ENCODE measurements at regions not wholly inside any gene's neighbourhood (a gene's known extent, or its start where the extent isn't known, plus 50 kb on each side); places are given as distances from the start of the nearest gene placed in this dataset.

DNA sequence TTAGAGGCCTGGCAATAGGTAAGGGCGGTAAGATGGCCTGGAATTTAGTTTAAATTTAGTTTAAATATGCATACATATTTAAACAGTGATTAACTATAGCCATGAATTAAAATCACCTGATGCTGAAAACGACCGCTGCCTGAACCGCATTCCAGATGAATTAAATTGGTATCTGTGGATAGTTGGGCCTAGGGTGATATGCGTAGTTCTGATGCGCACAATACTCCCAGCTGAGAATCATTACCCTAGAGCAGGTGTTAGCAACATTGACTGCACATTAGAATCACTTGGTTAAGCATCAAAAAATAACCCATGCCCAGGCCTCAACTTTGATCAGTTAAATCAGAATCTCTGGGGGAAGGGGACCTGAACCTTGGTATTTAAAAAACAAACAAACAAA is 432.4 kb downstream of the GBA3 start:
- no peaks in the 10 kb centered on the region for H3K36me3 ChIP-seq (replicated peaks in 1 of 2; ENCODE audit: control extremely low read depth in 1 of 2, control insufficient read depth in 1 of 2, extremely low read depth in 1 of 2, insufficient read depth in 2 of 2, low read length in 1 of 2)
- no peaks in the 10 kb centered on the region for H3K27me3 ChIP-seq (replicated peaks in 1 of 4; ENCODE audit: control extremely low read depth in 1 of 4, control insufficient read depth in 3 of 4, insufficient read depth in 4 of 4, low read length in 3 of 4)
- H3K4me3 ChIP-seq (ENCODE audit: control extremely low read depth in 1 of 5, extremely low read depth in 1 of 5, insufficient read depth in 1 of 5, low read depth in 2 of 5, low read length in 4 of 5) = no peak overlapping the region
- DNase-seq = no peak
- Mint-ChIP-seq H3K4me3 (no peak overlapping the region), H3K27ac (no peak overlapping the region), H3K27me3 (no peaks in the 10 kb centered on the region), H3K4me1 (no peaks in the 10 kb centered on the region), H3K9me3 (ENCODE audit: insufficient read depth) (peaks cover 4% of the 10 kb centered on the region)
- TF ChIP-seq, protein P1, sequence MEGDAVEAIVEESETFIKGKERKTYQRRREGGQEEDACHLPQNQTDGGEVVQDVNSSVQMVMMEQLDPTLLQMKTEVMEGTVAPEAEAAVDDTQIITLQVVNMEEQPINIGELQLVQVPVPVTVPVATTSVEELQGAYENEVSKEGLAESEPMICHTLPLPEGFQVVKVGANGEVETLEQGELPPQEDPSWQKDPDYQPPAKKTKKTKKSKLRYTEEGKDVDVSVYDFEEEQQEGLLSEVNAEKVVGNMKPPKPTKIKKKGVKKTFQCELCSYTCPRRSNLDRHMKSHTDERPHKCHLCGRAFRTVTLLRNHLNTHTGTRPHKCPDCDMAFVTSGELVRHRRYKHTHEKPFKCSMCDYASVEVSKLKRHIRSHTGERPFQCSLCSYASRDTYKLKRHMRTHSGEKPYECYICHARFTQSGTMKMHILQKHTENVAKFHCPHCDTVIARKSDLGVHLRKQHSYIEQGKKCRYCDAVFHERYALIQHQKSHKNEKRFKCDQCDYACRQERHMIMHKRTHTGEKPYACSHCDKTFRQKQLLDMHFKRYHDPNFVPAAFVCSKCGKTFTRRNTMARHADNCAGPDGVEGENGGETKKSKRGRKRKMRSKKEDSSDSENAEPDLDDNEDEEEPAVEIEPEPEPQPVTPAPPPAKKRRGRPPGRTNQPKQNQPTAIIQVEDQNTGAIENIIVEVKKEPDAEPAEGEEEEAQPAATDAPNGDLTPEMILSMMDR (IDR thresholded peaks at IDR 0.05) = no peak
- no peak for TF ChIP-seq EZH2 (IDR thresholded peaks at IDR 0.05; ENCODE audit: borderline replicate concordance, insufficient read depth, low read depth, low read length, poor library complexity, severe bottlenecking)
- no peak overlapping the region for H3K4me2 ChIP-seq (replicated peaks; ENCODE audit: low read depth, low read length, poor library complexity, severe bottlenecking)
- ChIA-PET POLR2A (no interaction called here), CTCF (no interaction called here)
- H3K9ac ChIP-seq (ENCODE audit: low read length) = no peak overlapping the region
- ATAC-seq (ENCODE audit: low read depth) = no peak
- no peaks in the 10 kb centered on the region for H3K79me2 ChIP-seq (ENCODE audit: control insufficient read depth, insufficient read depth, low read length)
- H3K4me1 ChIP-seq (ENCODE audit: control insufficient read depth in 2 of 2, insufficient read depth in 2 of 2, low read length in 2 of 2) = no peaks in the 10 kb centered on the region
- no peaks in the 10 kb centered on the region for H4K20me1 ChIP-seq (ENCODE audit: control insufficient read depth, insufficient read depth, low read length, poor library complexity, severe bottlenecking)
- no peak overlapping the region for H3K27ac ChIP-seq (ENCODE audit: low read length in 2 of 2)
- no peak overlapping the region for H2AFZ ChIP-seq (ENCODE audit: insufficient read depth, low read depth, low read length, poor library complexity, severe bottlenecking)
- intact Hi-C loops (cut with micrococcal nuclease) = no loop called here
- no CpG with 5 or more reads among the region's 6 CpGs for WGBS (ENCODE audit: insufficient coverage)
- no peaks in the 10 kb centered on the region for H3K9me3 ChIP-seq (ENCODE audit: control extremely low read depth in 1 of 3, control insufficient read depth in 2 of 3, insufficient read depth in 1 of 3, low read length in 2 of 3)

DNA sequence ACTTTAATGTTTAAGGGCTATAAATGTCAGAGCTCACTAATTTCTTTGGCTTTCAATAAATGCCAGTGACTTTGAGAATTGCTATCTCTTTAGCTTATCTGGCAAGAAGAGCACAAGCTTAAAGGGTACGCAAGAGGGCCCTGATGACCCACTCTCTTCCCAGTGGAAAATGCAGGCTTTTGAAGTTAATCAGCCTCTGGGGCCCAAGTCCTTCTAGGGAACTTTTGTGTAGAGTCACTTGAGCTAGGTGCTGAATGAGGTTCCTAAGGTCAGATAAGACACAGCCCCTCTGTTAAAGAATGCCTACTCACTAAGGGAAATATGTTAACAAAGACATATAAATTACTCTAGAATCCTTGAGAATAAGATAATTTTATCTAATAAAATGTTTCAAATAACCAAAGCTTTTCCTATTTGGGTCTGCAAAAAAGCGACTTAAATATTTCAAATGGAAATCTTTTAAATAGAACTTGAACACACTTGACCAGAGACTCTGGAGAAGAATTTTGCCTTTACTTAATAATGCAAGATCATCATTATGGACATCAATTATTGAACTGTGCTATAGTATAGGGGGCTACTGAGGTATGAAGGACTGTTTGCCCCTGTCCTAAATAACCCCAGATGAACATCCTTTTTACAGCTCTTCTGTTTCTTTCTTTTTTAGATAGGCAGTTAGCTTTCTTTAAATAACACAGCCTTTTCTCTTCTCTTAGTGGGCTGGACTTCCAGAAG is 430.1 kb downstream of the GBA3 start:
- intact Hi-C loops (cut with micrococcal nuclease) = no loop called here
- H3K4me1 ChIP-seq (ENCODE audit: control insufficient read depth in 2 of 2, insufficient read depth in 2 of 2, low read length in 2 of 2) = no peaks in the 10 kb centered on the region
- CTCF ChIA-PET = no interaction called here
- Mint-ChIP-seq H3K4me1 (no peaks in the 10 kb centered on the region), H3K27ac (no peak overlapping the region), H3K27me3 (no peaks in the 10 kb centered on the region), H3K4me3 (no peak overlapping the region), H3K9me3 (ENCODE audit: insufficient read depth) (peaks cover 4% of the 10 kb centered on the region)
- H3K27ac ChIP-seq (ENCODE audit: low read length in 2 of 2) = no peak overlapping the region
- no peaks in the 10 kb centered on the region for H3K36me3 ChIP-seq (replicated peaks in 1 of 2; ENCODE audit: control extremely low read depth in 1 of 2, control insufficient read depth in 1 of 2, extremely low read depth in 1 of 2, insufficient read depth in 2 of 2, low read length in 1 of 2)
- H2AFZ ChIP-seq (ENCODE audit: insufficient read depth, low read depth, low read length, poor library complexity, severe bottlenecking) = no peak overlapping the region
- WGBS (ENCODE audit: insufficient coverage) = no CpG with 5 or more reads among the region's 2 CpGs
- ATAC-seq (ENCODE audit: low read depth) = no peak
- no peak overlapping the region for H3K4me3 ChIP-seq (ENCODE audit: control extremely low read depth in 1 of 5, extremely low read depth in 1 of 5, insufficient read depth in 1 of 5, low read depth in 2 of 5, low read length in 4 of 5)
- H3K4me2 ChIP-seq (replicated peaks; ENCODE audit: low read depth, low read length, poor library complexity, severe bottlenecking) = no peak overlapping the region
- H3K79me2 ChIP-seq (ENCODE audit: control insufficient read depth, insufficient read depth, low read length) = no peaks in the 10 kb centered on the region
- no peaks in the 10 kb centered on the region for H3K27me3 ChIP-seq (replicated peaks in 1 of 4; ENCODE audit: control extremely low read depth in 1 of 4, control insufficient read depth in 3 of 4, insufficient read depth in 4 of 4, low read length in 3 of 4)
- H4K20me1 ChIP-seq (ENCODE audit: control insufficient read depth, insufficient read depth, low read length, poor library complexity, severe bottlenecking) = no peaks in the 10 kb centered on the region
- H3K9me3 ChIP-seq (ENCODE audit: control extremely low read depth in 1 of 3, control insufficient read depth in 2 of 3, insufficient read depth in 1 of 3, low read length in 2 of 3) = no peaks in the 10 kb centered on the region
- TF ChIP-seq, protein P1 (IDR thresholded peaks at IDR 0.05) = no peak
- no peak for TF ChIP-seq EZH2 (IDR thresholded peaks at IDR 0.05; ENCODE audit: borderline replicate concordance, insufficient read depth, low read depth, low read length, poor library complexity, severe bottlenecking)
- H3K9ac ChIP-seq (ENCODE audit: low read length) = no peak overlapping the region
- POLR2A ChIA-PET = no interaction called here
- no peak for DNase-seq
